IMR-90 (cell line): ENCODE measurements at regions not wholly inside any gene's neighbourhood (a gene's known extent, or its start where the extent isn't known, plus 50 kb on each side); places are given as distances from the start of the nearest gene placed in this dataset.

Experiments
- CEBPB ChIP-seq: IDR thresholded peaks from 2 replicates; pipeline ENCODE4 v1.6.1; 2012; ENCODE audit warnings: low read depth, low read length, improper control_type of control experiment
- FOS ChIP-seq: fragments of 150-350 bp; IDR thresholded peaks from 2 replicates; pipeline ENCODE4 v1.6.1; 2016; ENCODE audit warnings: low read depth, low read length
- POLR2A ChIP-seq: IDR thresholded peaks from 2 replicates; pipeline ENCODE4 v1.6.1; 2012; ENCODE audit warnings: mild to moderate bottlenecking, low read depth, low read length
- RFX5 ChIP-seq: IDR thresholded peaks from 2 replicates; pipeline ENCODE4 v1.8.0; 2012; ENCODE audit warnings: low read depth, mild to moderate bottlenecking, low read length, moderate library complexity
- TF ChIP-seq, protein P1 (sequence below): conservative IDR thresholded peaks from 2 replicates; pipeline ENCODE4 v1.5.1; 2012; ENCODE audit warnings: mild to moderate bottlenecking, low read depth, low read length, improper control_type of control experiment
- TF ChIP-seq, protein P2 (sequence below): fragments of 150-350 bp; IDR thresholded peaks from 2 replicates; pipeline ENCODE4 v1.6.1; 2017; ENCODE audit warnings: mild to moderate bottlenecking, antibody characterized with exemption, low read length, low read depth

DNA sequence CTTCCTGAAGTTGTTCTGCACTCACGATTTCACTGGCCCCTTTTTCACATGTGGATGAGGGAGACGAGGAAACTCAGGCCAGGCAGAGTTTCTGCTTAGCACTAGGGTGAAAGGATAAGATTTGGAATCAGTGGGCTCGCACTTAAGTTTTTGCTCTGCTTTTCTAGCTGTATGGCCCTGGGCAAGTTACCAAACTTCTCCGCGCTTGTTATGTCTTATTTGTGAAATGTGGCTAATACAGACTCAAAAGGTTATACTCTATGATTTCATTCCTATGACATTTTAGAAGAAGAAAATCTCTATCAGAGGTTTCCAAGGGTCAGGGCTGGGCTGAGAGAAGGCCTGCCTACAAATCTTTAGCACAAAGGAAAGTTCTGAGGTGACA is 191.9 kb upstream of the LRIG1 start:
- TF ChIP-seq POLR2A (no peak), FOS (no peak), RFX5 (no peak), CEBPB (no peak)
- TF ChIP-seq, protein P1, sequence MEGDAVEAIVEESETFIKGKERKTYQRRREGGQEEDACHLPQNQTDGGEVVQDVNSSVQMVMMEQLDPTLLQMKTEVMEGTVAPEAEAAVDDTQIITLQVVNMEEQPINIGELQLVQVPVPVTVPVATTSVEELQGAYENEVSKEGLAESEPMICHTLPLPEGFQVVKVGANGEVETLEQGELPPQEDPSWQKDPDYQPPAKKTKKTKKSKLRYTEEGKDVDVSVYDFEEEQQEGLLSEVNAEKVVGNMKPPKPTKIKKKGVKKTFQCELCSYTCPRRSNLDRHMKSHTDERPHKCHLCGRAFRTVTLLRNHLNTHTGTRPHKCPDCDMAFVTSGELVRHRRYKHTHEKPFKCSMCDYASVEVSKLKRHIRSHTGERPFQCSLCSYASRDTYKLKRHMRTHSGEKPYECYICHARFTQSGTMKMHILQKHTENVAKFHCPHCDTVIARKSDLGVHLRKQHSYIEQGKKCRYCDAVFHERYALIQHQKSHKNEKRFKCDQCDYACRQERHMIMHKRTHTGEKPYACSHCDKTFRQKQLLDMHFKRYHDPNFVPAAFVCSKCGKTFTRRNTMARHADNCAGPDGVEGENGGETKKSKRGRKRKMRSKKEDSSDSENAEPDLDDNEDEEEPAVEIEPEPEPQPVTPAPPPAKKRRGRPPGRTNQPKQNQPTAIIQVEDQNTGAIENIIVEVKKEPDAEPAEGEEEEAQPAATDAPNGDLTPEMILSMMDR = no peak
- TF ChIP-seq, protein P2, sequence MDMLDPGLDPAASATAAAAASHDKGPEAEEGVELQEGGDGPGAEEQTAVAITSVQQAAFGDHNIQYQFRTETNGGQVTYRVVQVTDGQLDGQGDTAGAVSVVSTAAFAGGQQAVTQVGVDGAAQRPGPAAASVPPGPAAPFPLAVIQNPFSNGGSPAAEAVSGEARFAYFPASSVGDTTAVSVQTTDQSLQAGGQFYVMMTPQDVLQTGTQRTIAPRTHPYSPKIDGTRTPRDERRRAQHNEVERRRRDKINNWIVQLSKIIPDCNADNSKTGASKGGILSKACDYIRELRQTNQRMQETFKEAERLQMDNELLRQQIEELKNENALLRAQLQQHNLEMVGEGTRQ = no peak
